GM13977 (cell line): ENCODE measurements at regions not wholly inside any gene's neighbourhood (a gene's known extent, or its start where the extent isn't known, plus 50 kb on each side); places are given as distances from the start of the nearest gene placed in this dataset.

Source experiments
- DNase-seq: peaks from one replicate; pipeline ENCODE4 v3.0.0; 2012; ENCODE audit warnings: low spot score
- in situ Hi-C: fragments of 300-500 bp; cut with MboI; formaldehyde crosslinking; loops from one replicate; pipeline ENCODE4 v1.12.0; 2022; ENCODE audit warnings: low sequenced_read_pairs, low pct_unique_long_range_greater_than_20kb, mixed read lengths, inconsistent platforms; ENCODE audit not compliant: unreplicated experiment
- TF ChIP-seq, protein P1 (sequence below): IDR thresholded peaks from 2 replicates; pipeline ENCODE4 v1.5.1; 2012; ENCODE audit warnings: mild to moderate bottlenecking, control low read depth; ENCODE audit not compliant: insufficient read depth; ENCODE audit errors: extremely low read depth, missing control alignments

DNA sequence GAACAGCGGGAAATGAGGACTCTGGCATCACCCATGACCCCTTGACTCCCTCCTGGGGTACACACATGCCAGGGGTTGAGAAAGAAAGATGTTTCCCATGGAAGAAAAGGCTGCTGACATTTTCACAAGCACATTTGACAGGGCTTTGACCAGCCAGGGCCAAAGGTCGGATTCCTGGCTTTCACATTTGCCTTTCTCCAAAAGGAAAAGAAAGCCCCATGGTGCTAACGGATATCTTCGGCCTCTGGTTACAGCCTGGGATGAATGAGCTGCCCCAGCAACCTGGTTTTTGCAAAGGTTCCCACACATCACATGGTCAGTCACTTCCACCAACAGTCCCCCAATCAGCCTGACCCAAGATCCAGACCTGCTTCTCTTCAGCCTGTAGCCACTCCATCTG, 478.2 kb upstream of the CDH11 start:
- no peak for DNase-seq
- TF ChIP-seq, protein P1, sequence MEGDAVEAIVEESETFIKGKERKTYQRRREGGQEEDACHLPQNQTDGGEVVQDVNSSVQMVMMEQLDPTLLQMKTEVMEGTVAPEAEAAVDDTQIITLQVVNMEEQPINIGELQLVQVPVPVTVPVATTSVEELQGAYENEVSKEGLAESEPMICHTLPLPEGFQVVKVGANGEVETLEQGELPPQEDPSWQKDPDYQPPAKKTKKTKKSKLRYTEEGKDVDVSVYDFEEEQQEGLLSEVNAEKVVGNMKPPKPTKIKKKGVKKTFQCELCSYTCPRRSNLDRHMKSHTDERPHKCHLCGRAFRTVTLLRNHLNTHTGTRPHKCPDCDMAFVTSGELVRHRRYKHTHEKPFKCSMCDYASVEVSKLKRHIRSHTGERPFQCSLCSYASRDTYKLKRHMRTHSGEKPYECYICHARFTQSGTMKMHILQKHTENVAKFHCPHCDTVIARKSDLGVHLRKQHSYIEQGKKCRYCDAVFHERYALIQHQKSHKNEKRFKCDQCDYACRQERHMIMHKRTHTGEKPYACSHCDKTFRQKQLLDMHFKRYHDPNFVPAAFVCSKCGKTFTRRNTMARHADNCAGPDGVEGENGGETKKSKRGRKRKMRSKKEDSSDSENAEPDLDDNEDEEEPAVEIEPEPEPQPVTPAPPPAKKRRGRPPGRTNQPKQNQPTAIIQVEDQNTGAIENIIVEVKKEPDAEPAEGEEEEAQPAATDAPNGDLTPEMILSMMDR: no peak
- in situ Hi-C loops: no loop called here

DNA sequence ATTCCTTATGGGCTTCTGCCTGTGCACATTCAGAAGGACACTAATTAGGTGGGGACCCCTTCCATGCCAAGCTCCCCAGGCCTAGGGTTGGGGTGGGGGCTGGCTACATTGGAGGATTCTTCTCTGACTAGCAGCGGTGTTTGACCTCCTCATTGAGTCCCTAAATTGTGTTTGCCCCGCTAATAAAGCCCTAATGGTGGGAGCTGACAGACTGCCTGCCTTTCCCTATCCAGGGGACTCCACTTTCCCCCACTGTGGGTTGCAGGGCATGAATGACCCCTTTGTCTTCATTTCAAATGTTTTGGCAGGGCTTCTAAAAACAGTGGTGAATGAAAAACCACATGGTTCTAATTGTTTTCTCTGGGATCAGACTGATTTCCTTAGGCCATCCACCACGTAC, 476.8 kb upstream of the CDH11 start:
- in situ Hi-C loops: no loop called here
- no peak for DNase-seq
- TF ChIP-seq, protein P1: no peak

DNA sequence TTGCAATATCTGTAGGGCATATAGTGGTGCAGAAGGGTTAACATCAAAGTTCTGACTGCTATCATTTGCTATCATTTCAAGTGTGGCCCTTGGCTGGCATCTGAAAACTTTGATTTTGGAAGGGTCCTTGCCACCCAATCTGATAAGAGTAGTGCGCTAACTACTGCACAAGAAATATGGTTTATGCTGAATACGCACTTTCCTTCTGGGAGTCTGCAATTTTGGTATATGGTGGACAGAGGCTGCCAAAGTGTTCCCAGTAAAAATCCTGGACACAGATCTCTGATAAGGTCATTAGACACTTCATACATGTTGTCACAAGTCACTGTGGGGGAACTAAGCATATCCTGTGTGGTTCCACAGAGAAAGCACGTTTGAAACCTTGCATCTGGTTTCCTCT, 461.6 kb upstream of the CDH11 start:
- DNase-seq: no peak
- TF ChIP-seq, protein P1: no peak
- in situ Hi-C loops: no loop called here

DNA sequence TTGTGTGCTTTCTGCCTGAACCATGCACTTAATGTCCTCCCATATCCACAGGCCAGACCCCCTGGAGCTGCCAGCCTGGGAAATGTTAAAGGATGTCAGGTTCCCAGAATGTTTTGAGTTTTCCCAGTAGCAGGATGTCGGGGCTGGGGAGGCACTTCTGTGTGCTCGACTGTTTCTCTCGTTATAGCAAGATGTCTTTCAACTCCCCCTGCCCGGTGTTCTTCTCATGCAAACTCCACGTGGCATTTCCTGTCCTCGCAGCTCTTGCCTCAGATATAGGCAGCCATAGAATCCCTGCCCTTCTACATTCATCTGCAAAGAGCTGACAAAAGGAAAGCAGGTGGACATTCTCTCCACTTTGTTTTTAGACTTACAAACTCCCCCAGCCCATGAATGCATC, 457.2 kb upstream of the CDH11 start:
- TF ChIP-seq, protein P1: no peak
- no peak for DNase-seq
- in situ Hi-C loops: no loop called here

DNA sequence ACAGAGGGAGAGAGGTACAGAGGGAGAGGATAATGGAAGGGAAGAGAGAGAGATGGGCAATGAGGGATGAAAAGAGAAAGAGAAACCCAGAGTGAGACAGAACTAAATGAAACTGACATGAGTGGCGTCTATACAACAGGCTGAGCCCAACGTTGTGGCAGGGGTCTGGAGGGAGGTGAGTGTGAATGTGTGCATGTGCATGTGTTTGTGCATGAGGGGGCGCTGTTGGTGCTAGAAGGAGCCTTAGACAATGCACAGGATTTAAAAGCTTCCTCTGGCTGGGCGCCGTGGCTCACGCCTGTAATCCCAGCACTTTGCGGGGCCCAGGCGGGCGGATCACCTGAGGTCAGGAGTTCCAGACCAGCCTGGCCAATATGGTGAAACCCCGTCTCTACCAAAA, 454.8 kb upstream of the CDH11 start:
- TF ChIP-seq, protein P1: no peak
- in situ Hi-C loops: no loop called here
- no peak for DNase-seq

DNA sequence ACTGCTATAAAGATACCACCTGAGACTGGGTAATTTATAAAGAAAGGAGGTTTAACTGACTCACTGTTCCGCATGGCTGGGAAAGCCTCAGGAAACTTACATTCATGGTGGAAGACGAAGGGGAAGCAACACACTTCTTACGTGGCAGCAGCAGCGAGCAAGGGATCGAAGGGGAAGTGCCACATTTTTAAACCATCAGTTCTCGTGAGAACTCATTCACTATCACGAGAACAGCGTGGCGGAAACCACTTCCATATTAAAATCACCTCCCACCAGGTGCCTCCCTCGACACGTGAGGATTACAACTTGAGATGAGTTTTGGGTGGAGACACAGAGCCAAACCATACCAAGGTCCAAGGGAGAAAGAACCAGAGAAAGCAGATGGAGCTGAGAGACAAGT, 454.3 kb upstream of the CDH11 start:
- TF ChIP-seq, protein P1: no peak
- in situ Hi-C loops: no loop called here
- no peak for DNase-seq
